ENCODE measurements at regions not wholly inside any gene's neighbourhood (a gene's known extent, or its start where the extent isn't known, plus 50 kb on each side); places are given as distances from the start of the nearest gene placed in this dataset.
"Not testable (repeated sequence)": the region's sequence is repeated elsewhere in the genome, so short reads cannot be mapped to it uniquely, and the experiment has no call there.

- TF ChIP-seq, protein P1, sequence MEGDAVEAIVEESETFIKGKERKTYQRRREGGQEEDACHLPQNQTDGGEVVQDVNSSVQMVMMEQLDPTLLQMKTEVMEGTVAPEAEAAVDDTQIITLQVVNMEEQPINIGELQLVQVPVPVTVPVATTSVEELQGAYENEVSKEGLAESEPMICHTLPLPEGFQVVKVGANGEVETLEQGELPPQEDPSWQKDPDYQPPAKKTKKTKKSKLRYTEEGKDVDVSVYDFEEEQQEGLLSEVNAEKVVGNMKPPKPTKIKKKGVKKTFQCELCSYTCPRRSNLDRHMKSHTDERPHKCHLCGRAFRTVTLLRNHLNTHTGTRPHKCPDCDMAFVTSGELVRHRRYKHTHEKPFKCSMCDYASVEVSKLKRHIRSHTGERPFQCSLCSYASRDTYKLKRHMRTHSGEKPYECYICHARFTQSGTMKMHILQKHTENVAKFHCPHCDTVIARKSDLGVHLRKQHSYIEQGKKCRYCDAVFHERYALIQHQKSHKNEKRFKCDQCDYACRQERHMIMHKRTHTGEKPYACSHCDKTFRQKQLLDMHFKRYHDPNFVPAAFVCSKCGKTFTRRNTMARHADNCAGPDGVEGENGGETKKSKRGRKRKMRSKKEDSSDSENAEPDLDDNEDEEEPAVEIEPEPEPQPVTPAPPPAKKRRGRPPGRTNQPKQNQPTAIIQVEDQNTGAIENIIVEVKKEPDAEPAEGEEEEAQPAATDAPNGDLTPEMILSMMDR (conservative IDR thresholded peaks at IDR 0.05; ENCODE audit: low read depth, low read length) = no peak
- H3K4me3 ChIP-seq (ENCODE audit: low read depth, low read length) = no peak overlapping the region
- DNase-seq (ENCODE audit: low read depth) = no peak
Observed at GRCh38 chr2:16765356-16765755, 99.7 kb upstream of the CYRIA start.

DNA sequence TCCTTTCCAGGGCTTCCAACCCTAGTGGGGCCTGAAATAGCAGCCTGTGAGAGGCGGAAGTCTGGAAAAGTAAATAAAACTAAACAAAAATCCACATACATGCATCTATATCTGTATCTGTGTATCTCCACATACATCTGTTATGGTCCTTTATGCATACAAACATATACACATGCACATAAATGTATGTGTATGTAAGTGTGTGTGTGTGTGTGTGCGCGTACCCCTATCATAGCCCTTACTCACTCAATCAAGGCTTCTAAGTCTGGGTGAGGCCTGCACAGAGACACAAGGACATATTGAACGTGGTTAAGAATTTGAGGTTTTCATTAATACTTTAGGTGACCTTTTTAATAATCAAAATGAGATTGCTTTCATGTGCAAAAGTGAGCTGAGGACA is 98.9 kb upstream of the CYRIA start:
- H3K4me3 ChIP-seq (ENCODE audit: low read depth, low read length) = no peak overlapping the region
- TF ChIP-seq, protein P1 (conservative IDR thresholded peaks at IDR 0.05; ENCODE audit: low read depth, low read length) = no peak
- no peak for DNase-seq (ENCODE audit: low read depth)

DNA sequence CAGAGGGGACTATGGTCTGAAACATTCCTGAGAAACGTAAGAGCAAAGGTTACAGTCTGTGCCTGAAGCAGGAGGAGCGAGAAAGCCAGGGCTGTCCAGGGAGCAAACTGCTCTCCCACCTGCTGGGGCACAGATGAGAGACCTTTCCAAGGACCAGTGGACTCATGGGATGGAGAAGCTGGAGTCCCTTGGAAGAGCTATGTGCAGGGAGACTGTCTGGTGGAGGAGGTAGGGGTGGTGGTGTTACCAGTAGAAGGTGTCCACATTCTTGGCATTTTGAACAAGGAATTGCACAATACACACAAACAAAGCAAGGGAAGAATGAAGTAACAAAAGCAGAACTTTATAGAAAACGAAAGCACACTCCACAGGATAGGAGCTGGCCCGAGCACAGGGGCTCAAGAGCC is 97.9 kb upstream of the CYRIA start:
- TF ChIP-seq, protein P1 (conservative IDR thresholded peaks at IDR 0.05; ENCODE audit: low read depth, low read length) = no peak
- no peak overlapping the region for H3K4me3 ChIP-seq (ENCODE audit: low read depth, low read length)
- no peak for DNase-seq (ENCODE audit: low read depth)

GRCh38 chr2:16763056-16763455 is 97.4 kb upstream of the CYRIA start:
- DNase-seq (ENCODE audit: low read depth) = no peak
- H3K4me3 ChIP-seq (ENCODE audit: low read depth, low read length) = no peak overlapping the region
- TF ChIP-seq, protein P1 (conservative IDR thresholded peaks at IDR 0.05; ENCODE audit: low read depth, low read length) = no peak

DNA sequence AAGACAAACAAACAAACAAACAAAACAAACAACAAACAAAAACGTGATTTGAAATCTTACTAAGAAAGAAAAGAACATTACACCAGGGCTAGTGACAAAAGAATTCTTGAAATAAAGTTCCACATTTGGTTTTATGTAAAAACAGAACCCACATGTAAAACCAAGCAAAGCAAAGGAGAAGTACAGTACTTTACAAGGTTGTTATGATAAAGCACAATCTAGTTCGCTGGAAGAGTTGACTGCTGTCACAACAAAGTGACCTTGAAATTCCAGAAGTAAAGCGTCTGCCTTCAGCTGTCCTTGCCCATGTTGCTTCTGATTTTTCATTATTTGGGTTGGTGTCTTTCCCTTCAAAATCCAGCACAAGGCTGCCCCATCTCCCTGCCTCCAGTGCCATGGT is 94.8 kb upstream of the CYRIA start:
- TF ChIP-seq, protein P1 (conservative IDR thresholded peaks at IDR 0.05; ENCODE audit: low read depth, low read length) = no peak
- DNase-seq (ENCODE audit: low read depth) = no peak
- H3K4me3 ChIP-seq (ENCODE audit: low read depth, low read length) = no peak overlapping the region

- TF ChIP-seq, protein P1 (conservative IDR thresholded peaks at IDR 0.05; ENCODE audit: low read depth, low read length) = peak; percentile 91
- H3K4me3 ChIP-seq (ENCODE audit: low read depth, low read length) = no peak overlapping the region
- no peak for DNase-seq (ENCODE audit: low read depth)
Observed at GRCh38 chr2:16756831-16757644, 91.4 kb upstream of the CYRIA start.

GRCh38 chr2:16755442-16755841 is 89.8 kb upstream of the CYRIA start:
- no peak overlapping the region for H3K4me3 ChIP-seq (ENCODE audit: low read depth, low read length)
- TF ChIP-seq, protein P1 (conservative IDR thresholded peaks at IDR 0.05; ENCODE audit: low read depth, low read length) = no peak
- DNase-seq (ENCODE audit: low read depth) = no peak

- not testable (repeated sequence) for H3K4me3 ChIP-seq (ENCODE audit: low read depth, low read length); DNase-seq (ENCODE audit: low read depth)
Observed at GRCh38 chr2:16753025-16753424, 87.4 kb upstream of the CYRIA start.

GRCh38 chr2:16750925-16751214 is 85.2 kb upstream of the CYRIA start:
- H3K4me3 ChIP-seq (ENCODE audit: low read depth, low read length) = not testable (repeated sequence)

More at GRCh38 chr2:16750925-16751214, 85.2 kb upstream of the CYRIA start:
- not testable (repeated sequence) for DNase-seq (ENCODE audit: low read depth)
